H9 (cell line): ENCODE measurements at regions not wholly inside any gene's neighbourhood (a gene's known extent, or its start where the extent isn't known, plus 50 kb on each side); places are given as distances from the start of the nearest gene placed in this dataset.

Experiments used
- DNase-seq: peaks from one replicate; pipeline ENCODE4 v3.0.0-alpha.2; 2017
- H2AFZ ChIP-seq: one replicate; pipeline ENCODE4 v1.6.1; 2013; ENCODE audit warnings: mild to moderate bottlenecking, low read length, control low read depth, moderate library complexity
- H2AK5ac ChIP-seq: 2 replicates; pipeline ENCODE4 v1.6.1; 2013; ENCODE audit warnings: low read length, control low read depth, mixed read lengths; ENCODE audit not compliant: insufficient read length
- H2BK120ac ChIP-seq: one replicate; pipeline ENCODE4 v1.6.1; 2013; ENCODE audit warnings: low read depth, mild to moderate bottlenecking, low read length, control low read depth, inconsistent platforms; ENCODE audit not compliant: poor library complexity, severe bottlenecking
- H2BK12ac ChIP-seq: 2 replicates; pipeline ENCODE4 v1.6.1; 2013; ENCODE audit warnings: low read length, control low read depth, mixed read lengths, low read depth; ENCODE audit not compliant: insufficient read length
- H2BK15ac ChIP-seq: 2 replicates; pipeline ENCODE4 v1.6.1; 2013; ENCODE audit warnings: low read depth, low read length, control low read depth
- H2BK20ac ChIP-seq: one replicate; pipeline ENCODE4 v1.6.1; 2013; ENCODE audit warnings: low read depth, mild to moderate bottlenecking, low read length, control low read depth, inconsistent platforms; ENCODE audit not compliant: poor library complexity, severe bottlenecking
- H2BK5ac ChIP-seq: 2 replicates; pipeline ENCODE4 v1.6.1; 2013; ENCODE audit warnings: low read length, control low read depth, mixed read lengths; ENCODE audit not compliant: insufficient read length
- H3K14ac ChIP-seq: 2 replicates; pipeline ENCODE4 v1.6.1; 2013; ENCODE audit warnings: low read length, control low read depth; ENCODE audit not compliant: insufficient read depth
- H3K18ac ChIP-seq: 2 replicates; pipeline ENCODE4 v1.6.1; 2013; ENCODE audit warnings: low read depth, mild to moderate bottlenecking, mixed read lengths, low read length, control low read depth; ENCODE audit not compliant: insufficient read length
- H3K23ac ChIP-seq: 2 replicates; pipeline ENCODE4 v1.6.1; 2013; ENCODE audit warnings: low read length, control low read depth, mixed read lengths, low read depth; ENCODE audit not compliant: insufficient read length
- H3K23me2 ChIP-seq: 2 replicates; pipeline ENCODE4 v1.6.1; 2013; ENCODE audit warnings: low read depth, mild to moderate bottlenecking, mixed read lengths, low read length, control low read depth; ENCODE audit not compliant: insufficient read length, poor library complexity, severe bottlenecking
- H3K27ac ChIP-seq: 2 replicates; pipeline ENCODE4 v1.5.1; 2013; ENCODE audit warnings: low read length, control low read depth, mixed read lengths, low read depth; ENCODE audit not compliant: insufficient read length
- H3K27me3 ChIP-seq: 2 replicates; pipeline ENCODE4 v1.6.1; 2013; ENCODE audit warnings: low read length, control low read depth, inconsistent platforms; ENCODE audit not compliant: insufficient read depth
- H3K4ac ChIP-seq: 2 replicates; pipeline ENCODE4 v1.6.1; 2013; ENCODE audit warnings: low read depth, mild to moderate bottlenecking, control low read depth, inconsistent platforms, low read length, moderate library complexity
- H3K4me1 ChIP-seq: 2 replicates; pipeline ENCODE4 v1.6.1; 2013; ENCODE audit warnings: low read length, control low read depth, inconsistent platforms; ENCODE audit not compliant: insufficient read depth
- H3K4me2 ChIP-seq: 2 replicates; pipeline ENCODE4 v1.6.1; 2013; ENCODE audit warnings: low read length, control low read depth, mixed read lengths; ENCODE audit not compliant: insufficient read length, insufficient read depth
- H3K56ac ChIP-seq: 2 replicates; pipeline ENCODE4 v1.6.1; 2013; ENCODE audit warnings: low read depth, mild to moderate bottlenecking, mixed read lengths, low read length, control low read depth; ENCODE audit not compliant: insufficient read length
- H3K79me1 ChIP-seq: 2 replicates; pipeline ENCODE4 v1.6.1; 2013; ENCODE audit warnings: low read depth, mild to moderate bottlenecking, moderate library complexity, low read length, control low read depth, inconsistent platforms; ENCODE audit not compliant: insufficient read depth, poor library complexity, severe bottlenecking
- H3K79me2 ChIP-seq: 2 replicates; pipeline ENCODE4 v1.6.1; 2013; ENCODE audit warnings: low read length, control low read depth, inconsistent platforms; ENCODE audit not compliant: insufficient read depth
- H3K9ac ChIP-seq: 2 replicates; pipeline ENCODE4 v1.6.1; 2013; ENCODE audit warnings: low read length, control low read depth, mixed read lengths; ENCODE audit not compliant: insufficient read length; ENCODE audit errors: extremely low read depth
- H3K9me3 ChIP-seq: one replicate; pipeline ENCODE4 v1.6.1; 2013; ENCODE audit warnings: low read depth, low read length, inconsistent platforms; ENCODE audit not compliant: control insufficient read depth
- H3T11ph ChIP-seq: one replicate; pipeline ENCODE4 v1.6.1; 2013; ENCODE audit warnings: mild to moderate bottlenecking, low read length, control low read depth, inconsistent platforms
- H4K20me1 ChIP-seq: one replicate; pipeline ENCODE4 v1.6.1; 2013; ENCODE audit not compliant: control insufficient read depth, insufficient read length, insufficient read depth
- H4K5ac ChIP-seq: 2 replicates; pipeline ENCODE4 v1.6.1; 2013; ENCODE audit warnings: low read depth, mild to moderate bottlenecking, mixed read lengths, low read length, control low read depth; ENCODE audit not compliant: insufficient read length
- H4K8ac ChIP-seq: replicated peaks from 2 replicates; pipeline ENCODE4 v1.6.1; 2013; ENCODE audit warnings: low read length, control low read depth, mixed read lengths, low read depth; ENCODE audit not compliant: insufficient read length
- H4K91ac ChIP-seq: 2 replicates; pipeline ENCODE4 v1.6.1; 2013; ENCODE audit warnings: low read depth, mild to moderate bottlenecking, moderate library complexity, mixed read lengths, low read length, control low read depth; ENCODE audit not compliant: insufficient read length
- H3K27ac Mint-ChIP-seq, 3 experiments: 2 replicates in 2 of 3; 3 replicates in 1 of 3; pipeline ENCODE4 v1.8.0; 2020 to 2021; ENCODE audit warnings: mixed read lengths in 3 of 3, mild to moderate bottlenecking in 1 of 3, moderate library complexity in 1 of 3
- H3K27me3 Mint-ChIP-seq: 2 replicates; pipeline ENCODE4 v1.8.0; 2021; ENCODE audit warnings: low read depth, mild to moderate bottlenecking, moderate library complexity, mixed read lengths
- H3K36me3 Mint-ChIP-seq, 3 experiments: 2 replicates in 2 of 3; 3 replicates in 1 of 3; pipeline ENCODE4 v1.8.0; 2020 to 2021; ENCODE audit warnings: low read depth in 3 of 3, mixed read lengths in 3 of 3; ENCODE audit not compliant: insufficient read depth in 1 of 3
- H3K4me1 Mint-ChIP-seq, 2 experiments: 2 replicates each; pipeline ENCODE4 v1.8.0; 2020; ENCODE audit warnings: mixed read lengths in 2 of 2
- H3K4me3 Mint-ChIP-seq, 2 experiments: 2 replicates in 1 of 2; 3 replicates in 1 of 2; pipeline ENCODE4 v1.8.0; 2020 to 2021; ENCODE audit warnings: mild to moderate bottlenecking in 2 of 2, mixed read lengths in 2 of 2, moderate library complexity in 1 of 2
- H3K9me3 Mint-ChIP-seq, 2 experiments: 2 replicates in 1 of 2; 3 replicates in 1 of 2; pipeline ENCODE4 v1.8.0; 2020; ENCODE audit warnings: mild to moderate bottlenecking in 2 of 2, mixed read lengths in 2 of 2, moderate library complexity in 1 of 2
- CTCF ChIP-seq: fragments of 200-600 bp; sonication (generic); conservative IDR thresholded peaks from 3 replicates; pipeline ENCODE4 v1.8.0; 2021; ENCODE audit warnings: antibody characterized with exemption, mild to moderate bottlenecking
- WGBS: extraction: QIAGEN DNeasy Blood & Tissue Kit; methylation state at CpG from one replicate; pipeline ENCODE4 v1.1.7; 2013; ENCODE audit warnings: missing lambda C conversion rate, low lambda C conversion rate, mixed read lengths; ENCODE audit not compliant: insufficient read length; ENCODE audit errors: extremely low coverage; 5-methylcytosine and 5-hydroxymethylcytosine counted together

GRCh38 chr13:37349916-37350315 is 244.5 kb upstream of the CSNK1A1L start:
- H3K56ac ChIP-seq = no peak overlapping the region
- H2BK5ac ChIP-seq = no peak overlapping the region
- H4K5ac ChIP-seq = no peak overlapping the region
- H3K18ac ChIP-seq = no peak overlapping the region
- no peak for DNase-seq
- H3K9me3 Mint-ChIP-seq = no peaks in the 10 kb centered on the region
- H2BK120ac ChIP-seq = no peak overlapping the region
- H3K4me3 Mint-ChIP-seq = no peak overlapping the region
- H3K36me3 Mint-ChIP-seq = no peaks in the 10 kb centered on the region
- H3K9ac ChIP-seq = no peak overlapping the region
- H2BK20ac ChIP-seq = no peak overlapping the region
- H4K91ac ChIP-seq = no peak overlapping the region
- no peaks in the 10 kb centered on the region for H3K4me1 ChIP-seq
- H3K79me2 ChIP-seq = no peaks in the 10 kb centered on the region
- no peaks in the 10 kb centered on the region for H3K27me3 ChIP-seq
- no peak overlapping the region for H2AK5ac ChIP-seq
- no peaks in the 10 kb centered on the region for H3K23me2 ChIP-seq
- H3K14ac ChIP-seq = no peak overlapping the region
- H3K23ac ChIP-seq = no peak overlapping the region
- H3T11ph ChIP-seq = no peak overlapping the region
- H3K27ac Mint-ChIP-seq = no peak overlapping the region
- H2BK12ac ChIP-seq = no peak overlapping the region
- no peaks in the 10 kb centered on the region for H3K27me3 Mint-ChIP-seq
- no peaks in the 10 kb centered on the region for H3K9me3 ChIP-seq
- H4K8ac ChIP-seq = no peak overlapping the region
- no peak overlapping the region for H3K4me2 ChIP-seq
- no peaks in the 10 kb centered on the region for H3K79me1 ChIP-seq
- no peak for TF ChIP-seq CTCF
- H4K20me1 ChIP-seq = no peaks in the 10 kb centered on the region
- H2BK15ac ChIP-seq = no peak overlapping the region
- no CpG with 5 or more reads among the region's 4 CpGs for WGBS
- no peak overlapping the region for H3K27ac ChIP-seq
- H3K4ac ChIP-seq = no peak overlapping the region
- peaks cover 0 to 3% of the 10 kb centered on the region in 2 experiments; a peak in 1 of 4 replicates for H3K4me1 Mint-ChIP-seq
- no peak overlapping the region for H2AFZ ChIP-seq
